ENCODE measurements at regions not wholly inside any gene's neighbourhood (a gene's known extent, or its start where the extent isn't known, plus 50 kb on each side); places are given as distances from the start of the nearest gene placed in this dataset.
A peak's percentile ranks its signal among the peaks of the same experiment; 100 is the strongest.

DNA sequence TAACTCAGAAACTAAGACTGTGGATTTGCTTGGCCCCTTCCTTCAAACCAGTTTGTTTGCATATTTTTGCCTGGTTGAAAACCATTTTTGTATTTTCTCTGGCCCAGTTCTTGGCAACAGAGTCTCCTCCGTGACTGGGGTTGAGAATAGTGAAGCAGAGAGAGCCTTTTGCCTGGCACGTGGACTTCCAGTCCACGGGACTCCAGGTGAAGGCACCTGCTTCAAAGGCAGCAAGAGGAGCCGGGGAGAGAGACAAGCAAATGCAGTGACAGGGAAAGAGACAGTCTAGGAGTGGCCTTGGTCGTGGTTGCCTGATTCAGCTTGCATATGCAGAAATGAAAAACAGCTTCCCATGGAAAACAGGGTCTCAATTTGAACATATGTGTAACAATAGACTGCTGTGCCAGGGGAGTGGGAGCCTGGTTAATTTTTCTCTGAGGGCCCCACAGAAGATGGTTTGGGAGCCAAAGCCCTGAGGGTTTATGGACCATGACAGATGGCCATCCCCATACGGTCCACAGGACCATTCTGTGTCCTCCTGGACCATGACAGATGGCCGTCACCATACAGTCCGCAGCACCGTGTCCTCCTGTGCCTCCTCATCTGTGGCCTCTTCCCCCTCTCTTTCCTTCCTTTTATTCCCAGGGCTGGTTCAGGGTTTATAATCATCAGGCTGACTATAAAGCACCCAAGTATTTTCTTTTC is 272.2 kb upstream of the RASGEF1B start:
- Histone ChIP-seq H3K4me1 (peaks cover 24% of the 10 kb centered on the region), H3K27me3 (ENCODE audit: low read depth) (no peaks in the 10 kb centered on the region), H3K36me3 (no peaks in the 10 kb centered on the region), H3K4me3 (no peak overlapping the region), H3K9me3 (no peaks in the 10 kb centered on the region), H3K27ac (no peak overlapping the region)
- no peak for ATAC-seq
- no peak for DNase-seq
- TF ChIP-seq CTCF (IDR thresholded peaks at IDR 0.05) = no peak
- intact Hi-C loops (cut with DNase I) = no loop called here

DNA sequence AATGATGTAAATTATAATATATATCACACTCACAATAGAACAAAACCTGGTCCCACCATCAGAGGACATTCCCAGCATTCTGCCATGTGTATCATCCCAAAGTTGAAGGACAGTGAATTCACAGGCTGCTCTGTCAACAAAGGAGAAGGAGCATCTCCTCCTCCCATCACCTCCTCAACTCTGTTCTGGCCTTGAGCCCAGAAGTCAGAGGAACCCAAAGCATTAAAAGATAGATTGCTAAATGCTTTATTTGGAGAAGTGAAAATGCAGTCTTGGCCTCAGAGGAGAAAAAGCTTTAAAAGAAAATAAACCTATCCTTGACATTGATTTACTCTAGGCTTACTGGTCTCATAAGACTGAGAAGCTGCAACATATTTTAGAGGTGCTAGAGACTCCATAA is 268.8 kb upstream of the RASGEF1B start:
- ATAC-seq = peak; percentile 32 to 42
- H3K4me1 ChIP-seq = peaks cover 9% of the 10 kb centered on the region
- no peaks in the 10 kb centered on the region for H3K36me3 ChIP-seq
- no peaks in the 10 kb centered on the region for H3K27me3 ChIP-seq (ENCODE audit: low read depth)
- no peak overlapping the region for H3K27ac ChIP-seq
- no peak for DNase-seq
- intact Hi-C loops (cut with DNase I) = no loop called here
- no peak overlapping the region for H3K4me3 ChIP-seq
- no peaks in the 10 kb centered on the region for H3K9me3 ChIP-seq
- TF ChIP-seq CTCF (IDR thresholded peaks at IDR 0.05) = no peak

- ATAC-seq (no peak), DNase-seq (no peak)
- intact Hi-C loops (cut with DNase I) = no loop called here
- Histone ChIP-seq H3K27me3 (ENCODE audit: low read depth) (no peaks in the 10 kb centered on the region), H3K27ac (no peak overlapping the region), H3K4me3 (no peak overlapping the region), H3K36me3 (no peaks in the 10 kb centered on the region), H3K9me3 (no peaks in the 10 kb centered on the region), H3K4me1 (peaks cover 9% of the 10 kb centered on the region)
- no peak for TF ChIP-seq CTCF (IDR thresholded peaks at IDR 0.05)
Measured at GRCh38 chr4:81738891-81739290, 267.2 kb upstream of the RASGEF1B start.

DNA sequence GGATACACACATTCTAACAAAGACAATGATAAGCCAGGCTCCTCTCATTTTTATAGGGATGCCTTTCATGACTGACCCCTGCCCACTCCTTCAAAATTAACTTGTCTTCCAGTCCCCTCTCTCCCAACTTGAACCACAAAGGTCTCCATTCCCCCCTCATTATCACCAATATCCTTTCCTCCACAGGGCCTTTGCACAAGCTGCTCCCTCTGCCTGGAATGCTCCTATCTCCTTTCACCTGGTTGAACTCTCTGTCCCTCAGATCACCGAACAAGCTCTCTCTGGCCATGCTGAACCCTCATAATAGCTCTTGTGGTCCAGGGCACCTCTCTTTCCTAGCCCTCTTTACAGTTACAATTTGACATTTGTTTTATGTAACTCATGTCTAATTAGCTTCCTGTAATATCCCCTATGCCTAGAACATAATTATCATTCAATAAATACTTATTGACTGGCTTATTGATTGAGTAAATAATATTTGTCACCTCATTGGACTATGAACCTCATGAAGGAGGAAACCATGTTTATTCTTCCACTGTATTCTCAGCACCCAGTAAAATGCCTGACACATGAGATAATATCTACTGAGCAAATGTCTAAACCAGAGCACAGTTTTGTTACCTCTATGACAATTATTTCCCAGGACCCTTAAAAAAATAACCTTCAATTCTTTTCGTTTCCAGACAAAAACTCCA is 266.3 kb upstream of the RASGEF1B start:
- no peaks in the 10 kb centered on the region for H3K9me3 ChIP-seq
- no peak overlapping the region for H3K4me3 ChIP-seq
- H3K27ac ChIP-seq = no peak overlapping the region
- H3K36me3 ChIP-seq = no peaks in the 10 kb centered on the region
- H3K27me3 ChIP-seq (ENCODE audit: low read depth) = no peaks in the 10 kb centered on the region
- H3K4me1 ChIP-seq = peaks cover 9% of the 10 kb centered on the region
- intact Hi-C loops (cut with DNase I) = no loop called here
- ATAC-seq (no peak), DNase-seq (no peak)
- no peak for TF ChIP-seq CTCF (IDR thresholded peaks at IDR 0.05)

GRCh38 chr4:81736324-81736723 is 264.6 kb upstream of the RASGEF1B start:
- Histone ChIP-seq H3K9me3 (no peaks in the 10 kb centered on the region), H3K27ac (no peak overlapping the region), H3K4me3 (no peak overlapping the region), H3K27me3 (ENCODE audit: low read depth) (no peaks in the 10 kb centered on the region), H3K36me3 (no peaks in the 10 kb centered on the region), H3K4me1 (peaks cover 9% of the 10 kb centered on the region)
- intact Hi-C loops (cut with DNase I) = no loop called here
- no peak for TF ChIP-seq CTCF (IDR thresholded peaks at IDR 0.05)
- no peak for DNase-seq
- no peak for ATAC-seq
